Progenitor cell of endocrine pancreas (in vitro differentiated cells): ENCODE measurements at regions not wholly inside any gene's neighbourhood (a gene's known extent, or its start where the extent isn't known, plus 50 kb on each side); places are given as distances from the start of the nearest gene placed in this dataset.

Source experiments
- DNase-seq: peaks from one replicate; pipeline ENCODE4 v3.0.0; 2021; ENCODE audit warnings: low spot score; ENCODE audit not compliant: unreplicated experiment
- H3K27ac Mint-ChIP-seq: 2 replicates; pipeline ENCODE4 v1.8.0; 2021; ENCODE audit warnings: mild to moderate bottlenecking, moderate library complexity, mixed read lengths
- H3K27me3 Mint-ChIP-seq: 2 replicates; pipeline ENCODE4 v1.8.0; 2021; ENCODE audit warnings: mixed read lengths
- H3K36me3 Mint-ChIP-seq: 2 replicates; pipeline ENCODE4 v1.8.0; 2022; ENCODE audit warnings: mixed read lengths; ENCODE audit not compliant: insufficient read depth
- H3K4me1 Mint-ChIP-seq: 2 replicates; pipeline ENCODE4 v1.8.0; 2021; ENCODE audit warnings: low read depth, mixed read lengths
- H3K4me3 Mint-ChIP-seq: 2 replicates; pipeline ENCODE4 v1.8.0; 2021; ENCODE audit warnings: low read depth, mild to moderate bottlenecking, moderate library complexity, mixed read lengths
- H3K9me3 Mint-ChIP-seq: 2 replicates; pipeline ENCODE4 v1.8.0; 2021; ENCODE audit warnings: low read depth, mixed read lengths
- TF ChIP-seq, protein P1 (sequence below): fragments of 200-600 bp; sonication (generic); IDR thresholded peaks from one replicate; pipeline ENCODE4 v1.5.0; 2021; ENCODE audit warnings: antibody characterized with exemption, mild to moderate bottlenecking; ENCODE audit not compliant: unreplicated experiment

DNA sequence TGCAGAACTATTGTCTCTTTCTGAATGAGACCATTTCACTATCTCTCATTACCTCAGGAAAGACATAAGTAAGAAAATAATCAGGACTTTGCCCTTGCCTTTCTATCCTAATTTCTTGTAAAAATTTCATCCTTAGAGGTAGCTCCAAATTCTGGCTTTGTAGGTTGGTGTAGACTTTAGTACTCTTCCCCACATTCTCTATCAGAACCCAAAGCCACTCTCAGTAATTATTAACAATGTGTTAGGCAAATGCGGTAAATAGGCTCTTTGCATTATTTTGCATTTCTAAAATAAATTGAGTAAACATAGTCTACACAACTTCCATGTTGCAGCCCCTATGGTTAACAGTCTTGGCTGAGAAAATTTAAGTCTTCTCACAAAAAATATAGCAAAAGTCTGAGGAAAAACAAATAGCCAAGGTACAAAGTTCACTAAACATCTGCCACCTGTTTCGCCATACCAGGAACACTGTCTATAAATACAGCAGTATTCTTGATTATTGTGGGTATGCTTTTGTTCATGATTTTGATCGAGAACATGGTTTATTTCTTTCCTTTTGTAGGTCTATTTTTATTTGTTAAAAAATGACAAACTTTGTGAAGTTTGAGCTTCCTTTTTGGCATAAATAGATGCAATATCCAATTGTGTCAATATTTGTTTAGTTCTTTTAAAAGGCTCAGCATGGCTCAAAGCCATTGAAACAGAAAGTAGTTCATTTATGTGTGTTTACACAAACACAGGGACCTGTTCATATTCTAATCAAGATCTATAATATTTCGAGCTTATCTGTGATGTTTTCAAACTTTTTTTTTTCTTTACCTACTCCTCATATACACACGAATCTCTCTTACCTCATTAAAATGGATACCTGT, 1061.5 kb downstream of the CNTNAP5 start:
- TF ChIP-seq, protein P1, sequence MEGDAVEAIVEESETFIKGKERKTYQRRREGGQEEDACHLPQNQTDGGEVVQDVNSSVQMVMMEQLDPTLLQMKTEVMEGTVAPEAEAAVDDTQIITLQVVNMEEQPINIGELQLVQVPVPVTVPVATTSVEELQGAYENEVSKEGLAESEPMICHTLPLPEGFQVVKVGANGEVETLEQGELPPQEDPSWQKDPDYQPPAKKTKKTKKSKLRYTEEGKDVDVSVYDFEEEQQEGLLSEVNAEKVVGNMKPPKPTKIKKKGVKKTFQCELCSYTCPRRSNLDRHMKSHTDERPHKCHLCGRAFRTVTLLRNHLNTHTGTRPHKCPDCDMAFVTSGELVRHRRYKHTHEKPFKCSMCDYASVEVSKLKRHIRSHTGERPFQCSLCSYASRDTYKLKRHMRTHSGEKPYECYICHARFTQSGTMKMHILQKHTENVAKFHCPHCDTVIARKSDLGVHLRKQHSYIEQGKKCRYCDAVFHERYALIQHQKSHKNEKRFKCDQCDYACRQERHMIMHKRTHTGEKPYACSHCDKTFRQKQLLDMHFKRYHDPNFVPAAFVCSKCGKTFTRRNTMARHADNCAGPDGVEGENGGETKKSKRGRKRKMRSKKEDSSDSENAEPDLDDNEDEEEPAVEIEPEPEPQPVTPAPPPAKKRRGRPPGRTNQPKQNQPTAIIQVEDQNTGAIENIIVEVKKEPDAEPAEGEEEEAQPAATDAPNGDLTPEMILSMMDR, result no peak
- Mint-ChIP-seq H3K9me3 (no peaks in the 10 kb centered on the region), H3K36me3 (no peaks in the 10 kb centered on the region), H3K27ac (peak overlapping the region; percentile 41), H3K27me3 (no peaks in the 10 kb centered on the region), H3K4me1 (peaks cover 16% of the 10 kb centered on the region), H3K4me3 (no peak overlapping the region)
- no peak for DNase-seq

DNA sequence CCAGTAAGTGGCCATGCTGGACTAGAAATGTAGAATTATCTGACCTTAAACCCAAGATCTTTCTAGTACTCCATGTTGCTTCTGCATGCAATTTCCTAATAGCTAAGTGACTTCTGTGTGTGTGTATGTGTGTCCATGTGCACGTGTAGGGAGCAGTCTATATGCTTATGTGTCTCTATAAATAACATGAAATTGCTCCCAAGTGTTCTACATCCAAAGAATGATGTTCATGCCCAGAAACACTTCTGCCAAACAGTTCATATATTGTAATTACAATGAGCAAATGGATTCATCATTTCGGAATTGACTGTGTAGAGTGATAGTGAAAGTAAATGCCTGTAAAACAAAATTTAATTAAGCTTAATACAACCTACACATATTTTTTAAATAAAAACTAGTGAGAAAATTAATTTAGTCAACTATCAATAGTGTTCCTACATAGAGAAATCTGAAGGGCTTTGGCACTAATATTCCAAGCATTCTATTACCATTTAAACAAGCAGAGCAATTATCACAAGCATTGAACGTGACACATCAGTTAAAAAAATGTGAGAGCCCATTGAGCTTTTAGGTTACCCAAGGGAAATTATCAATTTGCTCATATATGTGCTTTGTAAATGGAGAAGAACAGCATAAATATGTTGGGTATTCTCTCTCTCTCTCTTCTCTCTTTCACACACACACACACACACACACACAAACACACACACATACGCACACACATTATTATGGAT, 1067.4 kb downstream of the CNTNAP5 start:
- H3K27me3 Mint-ChIP-seq, result no peaks in the 10 kb centered on the region
- DNase-seq, result no peak
- H3K9me3 Mint-ChIP-seq, result no peaks in the 10 kb centered on the region
- H3K36me3 Mint-ChIP-seq, result no peaks in the 10 kb centered on the region
- peaks cover 4% of the 10 kb centered on the region for H3K4me1 Mint-ChIP-seq
- TF ChIP-seq, protein P1, result no peak
- no peak overlapping the region for H3K4me3 Mint-ChIP-seq
- no peak overlapping the region for H3K27ac Mint-ChIP-seq

DNA sequence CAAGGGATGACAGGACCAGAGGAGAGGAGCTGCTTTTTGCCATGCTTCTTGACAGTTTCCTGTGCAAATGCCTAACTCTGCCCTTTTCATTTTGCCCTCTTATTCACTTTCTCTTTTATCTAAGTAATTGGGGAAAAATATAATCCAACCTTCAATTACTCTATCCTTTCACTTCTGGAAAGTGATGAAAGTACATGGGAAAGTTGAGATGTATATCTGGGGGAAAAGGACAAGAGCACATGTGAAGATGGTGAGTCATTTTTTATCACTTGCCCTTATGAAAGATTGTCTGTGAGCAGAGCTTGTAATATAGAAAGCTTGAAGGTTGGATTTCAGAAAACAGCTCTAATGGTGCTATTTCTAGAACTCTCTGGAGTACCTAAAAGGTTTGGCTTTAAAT, 1070.7 kb downstream of the CNTNAP5 start:
- H3K36me3 Mint-ChIP-seq, result no peaks in the 10 kb centered on the region
- no peaks in the 10 kb centered on the region for H3K9me3 Mint-ChIP-seq
- no peaks in the 10 kb centered on the region for H3K4me1 Mint-ChIP-seq
- TF ChIP-seq, protein P1, result no peak
- H3K4me3 Mint-ChIP-seq, result no peak overlapping the region
- DNase-seq, result no peak
- no peak overlapping the region for H3K27ac Mint-ChIP-seq
- H3K27me3 Mint-ChIP-seq, result no peaks in the 10 kb centered on the region

DNA sequence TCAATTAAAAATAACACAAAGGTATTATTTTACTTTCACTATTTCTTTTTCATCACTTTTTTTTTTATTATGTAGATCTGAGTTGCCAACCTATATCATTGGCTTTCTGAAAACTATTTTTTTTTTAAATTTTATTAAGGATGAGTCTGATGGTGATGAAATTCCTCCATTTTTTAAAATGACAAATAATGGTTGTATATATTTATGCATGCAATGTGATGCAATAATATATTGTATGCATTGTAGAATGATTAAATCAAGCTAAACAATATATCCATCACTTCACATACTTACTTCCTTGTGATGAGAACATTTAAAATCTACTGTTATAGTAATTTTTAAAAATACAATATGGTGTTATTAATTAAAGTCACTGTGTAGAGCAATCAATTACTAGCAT, 1081.6 kb downstream of the CNTNAP5 start:
- Mint-ChIP-seq H3K27me3 (no peaks in the 10 kb centered on the region), H3K36me3 (no peaks in the 10 kb centered on the region), H3K27ac (no peak overlapping the region), H3K4me1 (no peaks in the 10 kb centered on the region), H3K9me3 (no peaks in the 10 kb centered on the region), H3K4me3 (no peak overlapping the region)
- TF ChIP-seq, protein P1, result no peak
- no peak for DNase-seq

DNA sequence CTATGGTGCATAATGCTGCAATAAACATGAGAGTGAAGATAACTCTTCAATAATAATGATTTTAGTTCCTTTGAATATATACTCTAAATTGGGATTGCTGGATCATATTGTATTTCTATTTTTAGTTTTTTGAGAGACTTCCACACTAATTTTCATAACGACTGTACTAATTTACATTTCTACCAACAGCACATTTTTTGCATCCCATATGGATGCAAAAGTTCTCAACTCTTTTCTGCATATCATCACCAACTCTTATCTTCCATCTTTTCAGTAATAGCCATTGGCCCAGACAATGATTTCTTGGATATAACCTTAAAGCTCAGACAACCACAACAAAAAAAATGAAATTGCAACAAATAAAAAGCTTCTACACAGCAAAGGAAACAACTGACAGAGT, 1082.4 kb downstream of the CNTNAP5 start:
- H3K4me3 Mint-ChIP-seq, result no peak overlapping the region
- H3K4me1 Mint-ChIP-seq, result no peaks in the 10 kb centered on the region
- H3K27ac Mint-ChIP-seq, result no peak overlapping the region
- no peaks in the 10 kb centered on the region for H3K9me3 Mint-ChIP-seq
- no peaks in the 10 kb centered on the region for H3K27me3 Mint-ChIP-seq
- H3K36me3 Mint-ChIP-seq, result no peaks in the 10 kb centered on the region
- TF ChIP-seq, protein P1, result no peak
- no peak for DNase-seq
